Activated CD8-positive, alpha-beta T cell treated with anti-CD3 and anti-CD28 coated beads for 36 hours (primary cell): ENCODE measurements at regions not wholly inside any gene's neighbourhood (a gene's known extent, or its start where the extent isn't known, plus 50 kb on each side); places are given as distances from the start of the nearest gene placed in this dataset.

Source experiments
- ATAC-seq: fragments of 200-7000 bp; cut with Tn5 transposase; one replicate; pipeline ENCODE4 v1.10.0; 2021; ENCODE audit warnings: mild to moderate bottlenecking, moderate library complexity
- CTCF ChIA-PET: fragments of 350-600 bp; sonication (Branson Sonifier 250); formaldehyde crosslinking; loops from one replicate; lab custom pipeline; 2021; ENCODE audit warnings: antibody characterized with exemption; lab: Charles Lee
- POLR2A ChIA-PET: fragments of 350-600 bp; sonication (Branson Sonifier 250); formaldehyde crosslinking; loops from one replicate; lab custom pipeline; 2021; ENCODE audit warnings: antibody characterized with exemption; lab: Charles Lee
- DNase-seq: peaks from one replicate; pipeline ENCODE4 v3.0.0-alpha.2; 2020
- H3K27ac Mint-ChIP-seq: one replicate; pipeline ENCODE4 v1.8.0; 2021; ENCODE audit warnings: mild to moderate bottlenecking, mixed read lengths
- H3K27me3 Mint-ChIP-seq: one replicate; pipeline ENCODE4 v1.8.0; 2021; ENCODE audit warnings: mixed read lengths
- H3K36me3 Mint-ChIP-seq: one replicate; pipeline ENCODE4 v1.8.0; 2021; ENCODE audit warnings: low read depth, mixed read lengths
- H3K4me1 Mint-ChIP-seq: one replicate; pipeline ENCODE4 v1.8.0; 2021; ENCODE audit warnings: low read depth, mixed read lengths
- H3K4me3 Mint-ChIP-seq: one replicate; pipeline ENCODE4 v1.8.0; 2021; ENCODE audit warnings: mild to moderate bottlenecking, moderate library complexity, mixed read lengths
- H3K9me3 Mint-ChIP-seq: one replicate; pipeline ENCODE4 v1.8.0; 2021; ENCODE audit warnings: mixed read lengths
- CTCF ChIP-seq: fragments of 200-600 bp; IDR thresholded peaks from one replicate; pipeline ENCODE4 v1.8.0; 2022; ENCODE audit warnings: antibody characterized with exemption, mild to moderate bottlenecking
- intact Hi-C: fragments of 100-400 bp; cut with micrococcal nuclease; formaldehyde crosslinking; loops from one replicate; pipeline ENCODE4 v1.10.0; 2022

GRCh38 chr17:14619821-14620220 lies 318.9 kb downstream of the HS3ST3B1 start:
- DNase-seq (no peak), ATAC-seq (no peak)
- H3K27me3 Mint-ChIP-seq, result no peaks in the 10 kb centered on the region
- intact Hi-C loops, result no loop called here
- CTCF ChIA-PET, result no interaction called here
- TF ChIP-seq CTCF, result no peak
- no peaks in the 10 kb centered on the region for H3K4me1 Mint-ChIP-seq
- no peaks in the 10 kb centered on the region for H3K36me3 Mint-ChIP-seq
- POLR2A ChIA-PET, result no interaction called here
- no peak overlapping the region for H3K27ac Mint-ChIP-seq
- H3K4me3 Mint-ChIP-seq, result no peak overlapping the region
- H3K9me3 Mint-ChIP-seq, result no peaks in the 10 kb centered on the region

- intact Hi-C loops, result no loop called here
- peaks cover 5% of the 10 kb centered on the region for H3K9me3 Mint-ChIP-seq
- no peak for TF ChIP-seq CTCF
- no peaks in the 10 kb centered on the region for H3K4me1 Mint-ChIP-seq
- no peak overlapping the region for H3K4me3 Mint-ChIP-seq
- ATAC-seq (no peak), DNase-seq (no peak)
- H3K27me3 Mint-ChIP-seq, result no peaks in the 10 kb centered on the region
- ChIA-PET POLR2A (no interaction called here), CTCF (no interaction called here)
- no peak overlapping the region for H3K27ac Mint-ChIP-seq
- no peaks in the 10 kb centered on the region for H3K36me3 Mint-ChIP-seq
These were observed 315.6 kb downstream of the HS3ST3B1 start for GRCh38 chr17:14616528-14616927.

- TF ChIP-seq CTCF, result no peak
- CTCF ChIA-PET, result no interaction called here
- no peak overlapping the region for H3K27ac Mint-ChIP-seq
- DNase-seq, result no peak
- peaks cover 8% of the 10 kb centered on the region for H3K9me3 Mint-ChIP-seq
- POLR2A ChIA-PET, result no interaction called here
- peaks cover 8% of the 10 kb centered on the region for H3K4me1 Mint-ChIP-seq
- no peak overlapping the region for H3K4me3 Mint-ChIP-seq
- no peak for ATAC-seq
- no peaks in the 10 kb centered on the region for H3K36me3 Mint-ChIP-seq
- intact Hi-C loops, result no loop called here
- no peaks in the 10 kb centered on the region for H3K27me3 Mint-ChIP-seq
These were observed 304.4 kb downstream of the HS3ST3B1 start for GRCh38 chr17:14605267-14605599.

GRCh38 chr17:14604591-14605266 lies 303.8 kb downstream of the HS3ST3B1 start:
- ChIA-PET POLR2A (no interaction called here), CTCF (no interaction called here)
- Mint-ChIP-seq H3K4me3 (no peak overlapping the region), H3K27ac (no peak overlapping the region), H3K4me1 (peaks cover 8% of the 10 kb centered on the region), H3K27me3 (no peaks in the 10 kb centered on the region), H3K9me3 (peaks cover 10% of the 10 kb centered on the region), H3K36me3 (no peaks in the 10 kb centered on the region)
- intact Hi-C loops, result no loop called here
- DNase-seq (peak; percentile 7), ATAC-seq (no peak)
- TF ChIP-seq CTCF, result no peak

GRCh38 chr17:14596224-14596623 lies 295.3 kb downstream of the HS3ST3B1 start:
- Mint-ChIP-seq H3K36me3 (no peaks in the 10 kb centered on the region), H3K27me3 (peaks cover 7% of the 10 kb centered on the region), H3K4me1 (peaks cover 14% of the 10 kb centered on the region), H3K4me3 (no peak overlapping the region), H3K27ac (no peak overlapping the region), H3K9me3 (peaks cover 7% of the 10 kb centered on the region)
- ATAC-seq, result no peak
- ChIA-PET POLR2A (interaction anchor here (0.7 kb wide), 1 partner anchor 217 kb away, joined by 5 read pairs; no protein-coding TSS in a partner anchor), CTCF (interaction anchor here (1.4 kb wide), 1 partner anchor 55 kb away, joined by 3 read pairs; no protein-coding TSS in a partner anchor)
- intact Hi-C loops, result no loop called here
- no peak for DNase-seq
- no peak for TF ChIP-seq CTCF
